Smooth muscle cell (in vitro differentiated cells): ENCODE measurements at regions not wholly inside any gene's neighbourhood (a gene's known extent, or its start where the extent isn't known, plus 50 kb on each side); places are given as distances from the start of the nearest gene placed in this dataset.
A peak's percentile ranks its signal among the peaks of the same experiment; 100 is the strongest.

Experiments
- DNase-seq: peaks from one replicate; lab custom pipeline; 2025; ENCODE audit not compliant: unreplicated experiment; lab: John Stamatoyannopoulos, UW
- H2AFZ ChIP-seq: fragments of 200-600 bp; sonication (generic); 2 replicates; pipeline ENCODE4 v1.6.0; 2016; ENCODE audit warnings: antibody characterized with exemption, low read depth, mild to moderate bottlenecking
- H3F3A ChIP-seq: fragments of 200-600 bp; sonication (generic); 2 replicates; pipeline ENCODE4 v1.6.0; 2017; ENCODE audit warnings: antibody characterized with exemption, low read depth
- H3K27ac ChIP-seq: fragments of 200-600 bp; sonication (generic); 2 replicates; pipeline ENCODE4 v1.5.1; 2016; ENCODE audit warnings: low read depth, mild to moderate bottlenecking
- H3K27me3 ChIP-seq: fragments of 200-600 bp; sonication (generic); 2 replicates; pipeline ENCODE4 v1.6.1; 2016; ENCODE audit warnings: low read depth, mild to moderate bottlenecking
- H3K36me3 ChIP-seq: fragments of 200-600 bp; sonication (generic); 2 replicates; pipeline ENCODE4 v1.5.1; 2016; ENCODE audit warnings: low read depth
- H3K4me1 ChIP-seq: fragments of 200-600 bp; sonication (generic); 2 replicates; pipeline ENCODE4 v1.5.1; 2016; ENCODE audit warnings: low read depth
- H3K4me2 ChIP-seq: fragments of 200-600 bp; sonication (generic); 2 replicates; pipeline ENCODE4 v1.6.0; 2016; ENCODE audit warnings: mild to moderate bottlenecking
- H3K4me3 ChIP-seq: fragments of 200-600 bp; sonication (generic); 2 replicates; pipeline ENCODE4 v1.5.1; 2016; ENCODE audit warnings: mild to moderate bottlenecking
- H3K79me2 ChIP-seq: fragments of 200-600 bp; sonication (generic); 2 replicates; pipeline ENCODE4 v1.6.0; 2016; ENCODE audit warnings: low read depth, mild to moderate bottlenecking
- H3K9ac ChIP-seq: fragments of 200-600 bp; sonication (generic); 2 replicates; pipeline ENCODE4 v1.6.0; 2016; ENCODE audit warnings: low read depth
- H3K9me3 ChIP-seq: fragments of 200-600 bp; sonication (generic); replicated peaks from 2 replicates; pipeline ENCODE4 v1.5.1; 2016; ENCODE audit warnings: low read depth
- H4K20me1 ChIP-seq: fragments of 200-600 bp; sonication (generic); 2 replicates; pipeline ENCODE4 v1.6.0; 2016; ENCODE audit warnings: low read depth
- CTCF ChIP-seq: fragments of 200-600 bp; sonication (generic); IDR thresholded peaks from 2 replicates; pipeline ENCODE4 v1.5.1; 2017; ENCODE audit warnings: borderline replicate concordance, mild to moderate bottlenecking, antibody characterized with exemption; ENCODE audit not compliant: insufficient read depth, poor library complexity, severe bottlenecking
- WGBS: methylation state at CpG from one replicate; pipeline ENCODE4 v1.1.7; 2016; ENCODE audit warnings: low lambda C conversion rate; 5-methylcytosine and 5-hydroxymethylcytosine counted together

- Histone ChIP-seq H3F3A (peaks cover 4% of the 10 kb centered on the region), H3K4me2 (peak overlapping the region; percentile 60), H3K79me2 (no peaks in the 10 kb centered on the region), H3K27me3 (no peaks in the 10 kb centered on the region), H3K9ac (no peak overlapping the region), H4K20me1 (no peaks in the 10 kb centered on the region), H3K9me3 (no peaks in the 10 kb centered on the region), H3K27ac (peak overlapping the region; percentile 8), H3K4me3 (no peak overlapping the region), H3K4me1 (peaks cover 41% of the 10 kb centered on the region), H2AFZ (peak overlapping the region; percentile 78), H3K36me3 (no peaks in the 10 kb centered on the region)
- DNase-seq = no peak
- TF ChIP-seq CTCF = no peak
- WGBS = 30% methylated on average over 14 of the region's 14 CpGs
These were observed 71.9 kb downstream of the ACTL7B start for GRCh38 chr9:108783731-108784495.

GRCh38 chr9:108783326-108783725, 72.5 kb downstream of the ACTL7B start:
- H3K9me3 ChIP-seq = no peaks in the 10 kb centered on the region
- H3K4me2 ChIP-seq = no peak overlapping the region
- no peaks in the 10 kb centered on the region for H3K79me2 ChIP-seq
- peaks cover 41% of the 10 kb centered on the region for H3K4me1 ChIP-seq
- no peak for TF ChIP-seq CTCF
- 57% methylated on average over 6 of the region's 6 CpGs for WGBS
- H3K9ac ChIP-seq = no peak overlapping the region
- no peaks in the 10 kb centered on the region for H3K36me3 ChIP-seq
- no peak overlapping the region for H3K4me3 ChIP-seq
- DNase-seq = no peak
- H3F3A ChIP-seq = peaks cover 4% of the 10 kb centered on the region
- no peaks in the 10 kb centered on the region for H4K20me1 ChIP-seq
- peak overlapping the region; percentile 78 for H2AFZ ChIP-seq
- H3K27ac ChIP-seq = peak overlapping the region; percentile 8
- H3K27me3 ChIP-seq = no peaks in the 10 kb centered on the region

- no peaks in the 10 kb centered on the region for H3K9me3 ChIP-seq
- H3K4me3 ChIP-seq = no peak overlapping the region
- H3K79me2 ChIP-seq = no peaks in the 10 kb centered on the region
- no peaks in the 10 kb centered on the region for H3K36me3 ChIP-seq
- H3K4me2 ChIP-seq = no peak overlapping the region
- no peak overlapping the region for H3K9ac ChIP-seq
- H3F3A ChIP-seq = peaks cover 4% of the 10 kb centered on the region
- no peak for DNase-seq
- H3K27me3 ChIP-seq = no peaks in the 10 kb centered on the region
- H3K27ac ChIP-seq = no peak overlapping the region
- no peaks in the 10 kb centered on the region for H4K20me1 ChIP-seq
- TF ChIP-seq CTCF = no peak
- no peak overlapping the region for H2AFZ ChIP-seq
- H3K4me1 ChIP-seq = peaks cover 26% of the 10 kb centered on the region
- WGBS = 66% methylated on average over 11 of the region's 11 CpGs
These were observed 74.6 kb downstream of the ACTL7B start for GRCh38 chr9:108780942-108781734.
